ENCODE measurements at regions not wholly inside any gene's neighbourhood (a gene's known extent, or its start where the extent isn't known, plus 50 kb on each side); places are given as distances from the start of the nearest gene placed in this dataset.

GRCh38 chr7:54159088-54159487 lies 383.1 kb upstream of the VSTM2A start:
- TF ChIP-seq CTCF (IDR thresholded peaks at IDR 0.05) (no peak), POLR2A (IDR thresholded peaks at IDR 0.05) (no peak)

Data from body of pancreas (tissue), 4 donors.